RWPE2 (cell line): ENCODE measurements at regions not wholly inside any gene's neighbourhood (a gene's known extent, or its start where the extent isn't known, plus 50 kb on each side); places are given as distances from the start of the nearest gene placed in this dataset.

Experiments used
- ATAC-seq: fragments of 200-7000 bp; cut with Tn5 transposase; 3 replicates; pipeline ENCODE4 v1.9.1; 2021; ENCODE audit warnings: low read depth
- DNase-seq: peaks from one replicate; pipeline ENCODE4 v3.0.0-alpha.2; 2020; ENCODE audit warnings: low spot score
- H3K27ac ChIP-seq: fragments of 450-650 bp; 2 replicates; pipeline ENCODE4 v1.5.1; 2017; ENCODE audit warnings: mild to moderate bottlenecking; ENCODE audit not compliant: poor library complexity, severe bottlenecking
- H3K27me3 ChIP-seq: fragments of 250-450 bp; sonication (Bioruptor Pico); 2 replicates; pipeline ENCODE4 v1.5.1; 2021; ENCODE audit warnings: mild to moderate bottlenecking, moderate library complexity; ENCODE audit not compliant: insufficient read depth, poor library complexity, severe bottlenecking
- H3K36me3 ChIP-seq: fragments of 250-450 bp; sonication (Bioruptor Pico); 2 replicates; pipeline ENCODE4 v1.5.1; 2020; ENCODE audit warnings: low read depth, mild to moderate bottlenecking, moderate library complexity
- H3K4me1 ChIP-seq: fragments of 250-450 bp; sonication (Bioruptor Pico); 2 replicates; pipeline ENCODE4 v1.5.1; 2021; ENCODE audit warnings: mild to moderate bottlenecking, moderate library complexity; ENCODE audit not compliant: insufficient read depth, poor library complexity, severe bottlenecking
- H3K4me3 ChIP-seq: fragments of 250-450 bp; sonication (Bioruptor Pico); 2 replicates; pipeline ENCODE4 v1.5.1; 2021; ENCODE audit warnings: mild to moderate bottlenecking, moderate library complexity; ENCODE audit not compliant: severe bottlenecking
- H3K9me3 ChIP-seq: fragments of 250-450 bp; sonication (Bioruptor Pico); 2 replicates; pipeline ENCODE4 v1.5.1; 2021; ENCODE audit warnings: mild to moderate bottlenecking, moderate library complexity; ENCODE audit not compliant: severe bottlenecking
- CTCF ChIP-seq: fragments of 450-650 bp; IDR thresholded peaks from one replicate; pipeline ENCODE4 v1.5.1; 2017; ENCODE audit warnings: mild to moderate bottlenecking, moderate library complexity; ENCODE audit not compliant: poor library complexity, severe bottlenecking

DNA sequence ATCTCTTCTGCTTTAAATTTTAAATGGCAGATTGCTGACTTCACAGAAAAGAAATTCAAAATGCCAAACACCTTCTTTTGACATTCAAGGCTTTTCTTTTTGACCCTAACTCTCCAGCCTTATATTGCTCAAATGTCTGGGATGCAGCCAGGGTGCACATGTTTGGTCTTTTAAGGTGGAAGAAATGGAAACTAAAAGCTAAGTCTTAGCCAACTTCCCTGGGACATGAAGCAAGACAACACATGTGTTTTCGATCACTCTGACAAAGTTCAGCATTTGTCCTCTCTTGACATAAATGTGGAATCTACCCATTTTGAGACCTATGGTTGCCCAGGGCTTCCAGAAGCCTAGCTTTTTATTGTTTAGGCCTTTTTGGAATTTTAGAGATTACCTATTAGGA lies 161.6 kb downstream of the RDH14 start:
- Histone ChIP-seq H3K4me3 (no peak overlapping the region), H3K27ac (no peak overlapping the region), H3K9me3 (no peaks in the 10 kb centered on the region), H3K27me3 (no peaks in the 10 kb centered on the region), H3K36me3 (no peaks in the 10 kb centered on the region), H3K4me1 (no peaks in the 10 kb centered on the region)
- TF ChIP-seq CTCF = no peak
- ATAC-seq = no peak
- DNase-seq = no peak

DNA sequence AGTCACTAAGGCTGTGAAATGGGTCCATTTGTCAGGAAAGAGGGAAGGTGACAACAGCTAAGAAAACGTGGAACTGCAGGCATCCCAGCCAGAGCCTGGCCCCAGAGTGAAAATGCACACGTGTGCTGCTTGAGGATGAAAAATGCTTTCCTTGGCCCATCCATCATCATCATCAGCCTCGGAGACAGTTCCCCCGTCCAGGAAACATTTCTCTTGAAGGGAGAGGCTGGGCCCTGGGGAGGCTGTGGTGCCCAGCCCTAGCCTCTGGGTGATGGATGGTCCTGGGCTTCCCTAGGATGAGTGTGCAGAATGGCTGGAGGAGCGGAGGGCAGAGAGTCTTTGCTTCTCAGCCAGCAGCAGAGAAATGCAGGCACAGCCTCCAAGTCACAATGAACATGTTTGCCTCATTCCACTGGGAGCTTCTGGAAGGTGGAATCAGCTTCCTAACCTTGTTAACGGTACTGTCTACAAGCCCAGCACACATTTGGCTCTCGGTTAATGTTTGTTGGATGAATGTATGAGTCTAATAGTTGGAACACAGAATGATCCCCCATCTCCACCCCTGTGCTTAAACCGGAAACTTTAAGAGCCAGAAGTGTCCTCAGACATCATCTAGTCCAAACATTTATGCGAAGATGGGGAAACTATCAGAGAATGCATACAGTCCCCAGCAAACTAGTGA lies 164.0 kb downstream of the RDH14 start:
- DNase-seq (no peak), ATAC-seq (no peak)
- Histone ChIP-seq H3K4me3 (no peak overlapping the region), H3K27me3 (no peaks in the 10 kb centered on the region), H3K9me3 (no peaks in the 10 kb centered on the region), H3K4me1 (no peaks in the 10 kb centered on the region), H3K36me3 (no peaks in the 10 kb centered on the region), H3K27ac (no peak overlapping the region)
- TF ChIP-seq CTCF = no peak

- H3K27me3 ChIP-seq = no peaks in the 10 kb centered on the region
- H3K4me1 ChIP-seq = no peaks in the 10 kb centered on the region
- ATAC-seq = no peak
- no peaks in the 10 kb centered on the region for H3K36me3 ChIP-seq
- H3K4me3 ChIP-seq = no peak overlapping the region
- no peak for TF ChIP-seq CTCF
- H3K9me3 ChIP-seq = no peaks in the 10 kb centered on the region
- no peak for DNase-seq
- no peak overlapping the region for H3K27ac ChIP-seq
Observed at GRCh38 chr2:18395555-18395954, 164.9 kb downstream of the RDH14 start.

DNA sequence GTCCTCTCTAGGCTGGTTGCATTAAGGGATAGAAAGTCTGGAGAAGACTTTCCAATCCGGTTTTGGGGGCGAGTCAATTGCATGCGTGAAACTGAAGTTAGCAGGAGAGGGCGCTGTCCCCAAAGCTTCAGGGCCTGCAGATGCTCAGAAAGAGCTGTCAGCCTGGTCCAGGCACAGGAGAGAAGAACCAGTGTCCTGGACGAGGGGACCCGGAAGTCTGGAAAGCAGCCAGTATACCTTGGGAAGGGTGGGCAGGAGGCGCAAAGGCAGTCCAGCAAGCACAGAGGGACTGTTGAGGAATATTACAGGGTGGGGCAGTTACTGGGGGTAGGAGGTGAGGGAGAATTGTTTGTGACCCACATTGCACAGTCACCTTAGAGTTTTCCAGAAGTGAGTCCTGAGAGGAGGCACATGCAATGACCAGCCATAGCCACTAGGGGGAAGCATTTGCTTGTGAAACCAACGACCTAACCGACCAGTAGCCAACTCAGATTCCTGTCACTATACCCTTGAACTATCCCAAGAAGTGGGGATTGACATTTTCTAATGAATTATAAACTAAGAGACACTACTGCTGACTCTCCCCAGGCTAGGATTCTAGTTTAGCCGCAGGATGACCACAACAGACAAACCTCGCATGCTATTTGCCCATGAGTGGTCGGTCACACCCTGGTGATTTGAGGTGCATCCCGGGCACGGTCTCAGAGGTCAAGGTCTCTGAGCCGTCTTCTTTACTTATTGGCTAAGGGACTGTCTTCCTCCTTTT lies 172.8 kb downstream of the RDH14 start:
- Histone ChIP-seq H3K4me3 (no peak overlapping the region), H3K36me3 (no peaks in the 10 kb centered on the region), H3K4me1 (no peaks in the 10 kb centered on the region), H3K27me3 (no peaks in the 10 kb centered on the region), H3K27ac (no peak overlapping the region), H3K9me3 (no peaks in the 10 kb centered on the region)
- DNase-seq (no peak), ATAC-seq (peak; percentile 84)
- peak; percentile 91 for TF ChIP-seq CTCF

GRCh38 chr2:18384242-18384641 lies 176.2 kb downstream of the RDH14 start:
- Histone ChIP-seq H3K36me3 (no peaks in the 10 kb centered on the region), H3K9me3 (no peaks in the 10 kb centered on the region), H3K27me3 (no peaks in the 10 kb centered on the region), H3K4me3 (no peak overlapping the region), H3K4me1 (no peaks in the 10 kb centered on the region), H3K27ac (no peak overlapping the region)
- TF ChIP-seq CTCF = no peak
- ATAC-seq (no peak), DNase-seq (no peak)
